Activated effector memory CD4-positive, alpha-beta T cell treated with Interleukin-2 at 50 U/mL for 16 hours (primary cell): ENCODE measurements at regions not wholly inside any gene's neighbourhood (a gene's known extent, or its start where the extent isn't known, plus 50 kb on each side); places are given as distances from the start of the nearest gene placed in this dataset.

Source experiments
- DNase-seq: peaks from one replicate; pipeline ENCODE4 v3.0.0-alpha.2; 2020

- DNase-seq, result no peak
Measured at GRCh38 chr17:33404070-33404819, 111.2 kb upstream of the ASIC2 start.

- DNase-seq, result no peak
Measured at GRCh38 chr17:33416131-33416530, 123.0 kb upstream of the ASIC2 start.

- DNase-seq, result no peak
Measured at GRCh38 chr17:33421933-33422332, 128.8 kb upstream of the ASIC2 start.

GRCh38 chr17:33433581-33433980 is 140.5 kb upstream of the ASIC2 start:
- DNase-seq, result no peak

GRCh38 chr17:33434841-33435240 is 141.7 kb upstream of the ASIC2 start:
- no peak for DNase-seq

- DNase-seq, result no peak
Measured at GRCh38 chr17:33435721-33436301, 142.7 kb upstream of the ASIC2 start.

GRCh38 chr17:33436321-33436720 is 143.2 kb upstream of the ASIC2 start:
- no peak for DNase-seq

- DNase-seq, result no peak
Measured at GRCh38 chr17:33438139-33438538, 145.0 kb upstream of the ASIC2 start.

GRCh38 chr17:33438578-33438977 is 145.5 kb upstream of the ASIC2 start:
- no peak for DNase-seq

GRCh38 chr17:33442320-33442719 is 149.2 kb upstream of the ASIC2 start:
- no peak for DNase-seq

GRCh38 chr17:33444731-33445130 is 151.6 kb upstream of the ASIC2 start:
- DNase-seq, result no peak

GRCh38 chr17:33447090-33447489 is 154.0 kb upstream of the ASIC2 start:
- no peak for DNase-seq

GRCh38 chr17:33451221-33451620 is 158.1 kb upstream of the ASIC2 start:
- DNase-seq, result no peak

- no peak for DNase-seq
Measured at GRCh38 chr17:33457477-33457876, 164.4 kb upstream of the ASIC2 start.

GRCh38 chr17:33459078-33459940 is 166.2 kb upstream of the ASIC2 start:
- no peak for DNase-seq

- DNase-seq, result no peak
Measured at GRCh38 chr17:33460781-33461450, 167.8 kb upstream of the ASIC2 start.

- no peak for DNase-seq
Measured at GRCh38 chr17:33463887-33464286, 170.8 kb upstream of the ASIC2 start.

GRCh38 chr17:33464669-33465280 is 171.7 kb upstream of the ASIC2 start:
- DNase-seq, result no peak

GRCh38 chr17:33469421-33469820 is 176.3 kb upstream of the ASIC2 start:
- no peak for DNase-seq

- no peak for DNase-seq
Measured at GRCh38 chr17:33469911-33470310, 176.8 kb upstream of the ASIC2 start.

GRCh38 chr17:33473061-33473460 is 180.0 kb upstream of the ASIC2 start:
- DNase-seq, result no peak

GRCh38 chr17:33474789-33475188 is 181.7 kb upstream of the ASIC2 start:
- no peak for DNase-seq

- DNase-seq, result no peak
Measured at GRCh38 chr17:33475594-33475993, 182.5 kb upstream of the ASIC2 start.
